Adrenal gland (tissue), 9 donors: ENCODE measurements at regions not wholly inside any gene's neighbourhood (a gene's known extent, or its start where the extent isn't known, plus 50 kb on each side); places are given as distances from the start of the nearest gene placed in this dataset.
A peak's percentile ranks its signal among the peaks of the same experiment; 100 is the strongest.

Source experiments
- DNase-seq, 7 donors: peaks; one replicate each; pipeline ENCODE4 v3.0.0-alpha.2; 2019 to 2020
- H3K27ac ChIP-seq, 5 donors: fragments of 200-600 bp; sonication (generic) in 4 of 5; 1 replicate in 3 of 5; 2 replicates in 2 of 5; pipeline versions ENCODE4 v1.5.1 to v1.8.0; 2016 to 2020; ENCODE audit warnings: mild to moderate bottlenecking in 1 of 5
- H3K27me3 ChIP-seq: fragments of 200-600 bp; 2 replicates; pipeline ENCODE4 v1.8.0; 2021
- H3K36me3 ChIP-seq, 2 donors: fragments of 200-600 bp; replicated peaks in 1 of 2; 1 replicate in 1 of 2; 2 replicates in 1 of 2; pipeline versions ENCODE4 v1.5.1 to v1.8.0; 2018 to 2022
- H3K4me1 ChIP-seq, 2 donors: fragments of 200-600 bp; replicated peaks in 1 of 2; 1 replicate in 1 of 2; 2 replicates in 1 of 2; pipeline versions ENCODE4 v1.5.1 to v1.8.0; 2018 to 2021
- H3K4me3 ChIP-seq, 4 donors: fragments of 200-600 bp; sonication (generic) in 3 of 4; one replicate each; pipeline ENCODE4 v1.5.1; 2016 to 2018
- H3K9me3 ChIP-seq, 3 donors: fragments of 200-600 bp; sonication (generic) in 1 of 3; replicated peaks in 1 of 3; 1 replicate in 2 of 3; 2 replicates in 1 of 3; pipeline versions ENCODE4 v1.5.1 to v1.8.0; 2016 to 2021
- CTCF ChIP-seq, 6 experiments: fragments of 450-650 bp in 4 of 6; fragments of 200-600 bp in 2 of 6; sonication (generic) in 1 of 6; IDR thresholded peaks; 1 replicate in 5 of 6; 2 replicates in 1 of 6; pipeline versions ENCODE4 v1.5.1 to v1.8.0; 2016 to 2021; ENCODE audit warnings: antibody characterized with exemption in 6 of 6, mild to moderate bottlenecking in 2 of 6, moderate library complexity in 1 of 6
- POLR2A ChIP-seq, 2 donors: fragments of 450-650 bp; IDR thresholded peaks; one replicate each; pipeline ENCODE4 v1.6.1; 2017; ENCODE audit warnings: antibody characterized with exemption in 2 of 2, mild to moderate bottlenecking in 2 of 2, moderate library complexity in 1 of 2
- WGBS, 4 donors: extraction: QIAGEN DNeasy Blood & Tissue Kit in 2 of 4; methylation state at CpG; one replicate each; pipeline versions ENCODE4 v1.1.5 to v1.1.7; 2013 to 2017; 5-methylcytosine and 5-hydroxymethylcytosine counted together
- intact Hi-C, 2 donors: fragments of 100-400 bp; cut with DNase I; formaldehyde crosslinking; loops; one replicate each; pipeline versions ENCODE4 v1.14.1 to v1.15.0; 2022 to 2023
- donor health status: healthy with polysubstance abuse.
- donor health status: Bipolar disorder and iron deficiency.
- donor health status: DM: yes; HTN: yes; CAD: no.
- donor health status: DM: no; HTN: no; CAD: no.
- donor health status: DM: no; HTN: no; CAD: no.

- TF ChIP-seq CTCF (IDR thresholded peaks at IDR 0.05) = no peak
- H3K36me3 ChIP-seq = no peaks in the 10 kb centered on the region
- H3K27me3 ChIP-seq = peaks cover 7% of the 10 kb centered on the region
- DNase-seq = peak in 1 of 7 donors; percentile 13
- H3K9me3 ChIP-seq = no peaks in the 10 kb centered on the region
- H3K27ac ChIP-seq = no peak overlapping the region
- intact Hi-C loops = no loop called here
- WGBS, 4 donors = 87 to 95% (median 89%) methylated on average over 3 to 5 of the region's 5 CpGs
- H3K4me3 ChIP-seq = no peak overlapping the region
- no peaks in the 10 kb centered on the region for H3K4me1 ChIP-seq
These were observed 657.5 kb downstream of the PTPRU start for GRCh38 chr1:29893806-29894205.

GRCh38 chr1:29893046-29893723 is 656.9 kb downstream of the PTPRU start:
- no peak for TF ChIP-seq CTCF (IDR thresholded peaks at IDR 0.05)
- no peak for TF ChIP-seq POLR2A (IDR thresholded peaks at IDR 0.05)
- WGBS, 4 donors = 59 to 68% (median 65%) methylated on average over 7 of the region's 7 CpGs
- intact Hi-C loops = no loop called here
- no peaks in the 10 kb centered on the region for H3K36me3 ChIP-seq
- peak in 1 of 7 donors; percentile 14 for DNase-seq
- no peaks in the 10 kb centered on the region for H3K4me1 ChIP-seq
- no peaks in the 10 kb centered on the region for H3K9me3 ChIP-seq
- H3K27ac ChIP-seq = no peak overlapping the region
- no peak overlapping the region for H3K4me3 ChIP-seq
- peaks cover 7% of the 10 kb centered on the region for H3K27me3 ChIP-seq

- Histone ChIP-seq H3K4me3 (no peak overlapping the region), H3K4me1 (no peaks in the 10 kb centered on the region), H3K27me3 (peaks cover 7% of the 10 kb centered on the region), H3K9me3 (no peaks in the 10 kb centered on the region), H3K36me3 (no peaks in the 10 kb centered on the region), H3K27ac (no peak overlapping the region)
- no peak for TF ChIP-seq CTCF (IDR thresholded peaks at IDR 0.05)
- no peak for TF ChIP-seq POLR2A (IDR thresholded peaks at IDR 0.05)
- 53 to 71% (median 65%) methylated on average over 1 of the region's 1 CpG for WGBS, 4 donors
- no peak for DNase-seq
- intact Hi-C loops = no loop called here
These were observed 655.9 kb downstream of the PTPRU start for GRCh38 chr1:29892247-29892646.

GRCh38 chr1:29890201-29890959 is 654.1 kb downstream of the PTPRU start:
- Histone ChIP-seq H3K27ac (no peak overlapping the region), H3K4me1 (no peaks in the 10 kb centered on the region), H3K4me3 (no peak overlapping the region), H3K36me3 (no peaks in the 10 kb centered on the region), H3K9me3 (no peaks in the 10 kb centered on the region), H3K27me3 (no peaks in the 10 kb centered on the region)
- TF ChIP-seq CTCF (IDR thresholded peaks at IDR 0.05) (no peak), POLR2A (IDR thresholded peaks at IDR 0.05) (no peak)
- intact Hi-C loops = no loop called here
- DNase-seq = no peak
- 57 to 68% (median 62%) methylated on average over 5 to 7 of the region's 7 CpGs for WGBS, 4 donors
